NCI-H2081 treated with DMSO at 0.1 percent for 48 hours (cell line): ENCODE measurements at regions not wholly inside any gene's neighbourhood (a gene's known extent, or its start where the extent isn't known, plus 50 kb on each side); places are given as distances from the start of the nearest gene placed in this dataset.
A peak's percentile ranks its signal among the peaks of the same experiment; 100 is the strongest.
"Not testable (repeated sequence)": the region's sequence is repeated elsewhere in the genome, so short reads cannot be mapped to it uniquely, and the experiment has no call there.

Source experiments
- DNase-seq: peaks from one replicate; lab custom pipeline; 2025; lab: John Stamatoyannopoulos, UW

- no peak for DNase-seq
Measured at GRCh38 chr9:100639854-100640253, 62.0 kb downstream of the CAVIN4 start.

DNA sequence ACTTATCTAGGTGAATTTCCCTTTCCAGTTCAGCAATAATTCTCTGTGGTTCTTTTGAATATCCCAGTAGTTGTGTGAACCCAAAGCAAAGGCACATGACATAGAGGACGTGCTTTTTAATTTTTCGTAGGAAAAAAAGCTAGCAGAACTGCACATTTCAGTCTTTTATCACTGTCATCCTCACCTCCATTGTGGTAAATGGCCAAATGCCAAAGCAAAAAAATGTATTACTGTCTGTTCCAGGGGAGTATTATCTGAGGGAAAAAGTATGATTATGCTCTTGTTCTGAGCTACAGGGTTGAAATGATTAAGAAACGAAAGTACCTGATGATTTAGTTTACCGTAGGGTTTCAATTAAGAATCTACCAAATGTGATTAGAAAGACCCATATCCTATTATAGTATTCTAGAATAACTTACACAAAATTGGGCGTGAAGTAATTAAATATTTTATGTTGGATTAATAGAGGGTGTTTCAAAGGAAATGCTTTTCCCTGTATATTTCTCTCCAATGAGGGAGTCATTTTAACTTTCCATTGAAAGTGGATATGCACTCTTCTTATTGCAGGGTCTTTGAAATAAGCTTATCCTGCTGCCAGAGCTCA, 62.7 kb downstream of the CAVIN4 start:
- DNase-seq = no peak

GRCh38 chr9:100641166-100641565, 63.3 kb downstream of the CAVIN4 start:
- no peak for DNase-seq

DNA sequence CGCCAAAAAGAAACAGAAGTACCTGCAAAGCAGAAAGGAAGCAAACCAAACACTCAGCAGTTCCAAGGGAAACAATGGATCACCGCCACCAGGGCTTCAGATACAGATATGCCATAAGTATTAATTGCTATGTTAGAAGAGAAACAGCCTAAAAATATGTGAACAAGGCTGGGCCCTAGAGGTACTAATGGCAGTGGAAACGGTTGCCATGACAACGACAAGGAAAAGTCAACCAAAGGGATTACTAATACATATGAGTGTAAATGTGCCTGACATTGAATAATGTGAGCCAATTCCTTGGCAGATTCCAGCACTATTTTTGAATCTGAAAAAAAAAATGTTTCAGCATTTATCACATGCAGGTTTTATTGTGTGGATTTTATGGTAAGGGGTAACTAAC, 75.0 kb downstream of the CAVIN4 start:
- DNase-seq = peak; percentile 3

DNA sequence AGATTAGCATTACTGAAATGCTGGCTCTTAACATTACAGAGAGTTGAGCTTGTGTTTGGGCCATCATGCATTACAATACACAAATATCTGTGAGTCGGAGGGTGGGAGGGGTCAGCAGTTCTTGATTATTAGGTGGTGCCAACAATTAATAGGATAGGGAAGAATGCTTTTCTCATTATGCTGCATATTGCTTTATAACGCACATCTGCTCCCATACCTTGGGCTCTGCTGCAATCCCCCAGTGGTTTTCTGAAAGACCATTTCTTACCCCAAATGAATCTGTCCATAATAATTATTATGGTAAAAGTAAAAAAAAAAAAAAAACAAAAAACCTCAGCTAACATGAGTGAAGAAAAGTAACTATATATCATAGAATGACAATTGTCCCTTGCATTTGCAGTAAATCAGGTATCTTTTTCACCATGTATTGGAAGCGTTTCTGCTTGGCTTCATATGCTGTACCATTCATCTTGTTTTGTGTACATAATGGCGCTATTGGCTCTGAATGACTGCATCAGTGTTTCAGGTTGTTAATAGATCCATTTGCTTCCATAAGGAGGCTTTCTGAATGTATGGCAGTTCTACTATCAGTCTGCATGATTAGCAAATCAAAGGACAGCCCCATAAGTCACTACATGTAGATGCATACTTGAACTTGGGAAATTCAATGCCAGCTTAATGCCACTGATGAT, 75.9 kb downstream of the CAVIN4 start:
- no peak for DNase-seq

DNA sequence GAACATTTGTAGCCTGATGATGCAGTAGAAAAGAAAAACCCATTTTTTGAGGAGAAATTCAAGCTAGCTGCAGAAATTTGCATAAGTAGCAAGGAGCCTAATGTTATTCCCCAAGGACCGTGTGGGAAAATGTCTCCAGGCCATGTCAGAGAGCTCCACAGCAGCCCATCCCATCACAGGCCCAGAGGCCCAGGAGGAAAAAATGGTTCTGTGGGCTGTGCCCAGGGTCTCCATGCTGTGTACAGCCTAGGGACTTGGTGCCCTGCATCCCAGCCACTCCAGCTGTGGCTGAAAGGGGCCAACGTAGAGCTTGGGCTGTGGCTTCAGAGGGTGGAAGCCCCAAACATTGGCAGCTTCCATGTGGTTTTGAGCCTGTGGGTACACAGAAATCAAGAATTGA, 79.0 kb downstream of the CAVIN4 start:
- not testable (repeated sequence) for DNase-seq

DNA sequence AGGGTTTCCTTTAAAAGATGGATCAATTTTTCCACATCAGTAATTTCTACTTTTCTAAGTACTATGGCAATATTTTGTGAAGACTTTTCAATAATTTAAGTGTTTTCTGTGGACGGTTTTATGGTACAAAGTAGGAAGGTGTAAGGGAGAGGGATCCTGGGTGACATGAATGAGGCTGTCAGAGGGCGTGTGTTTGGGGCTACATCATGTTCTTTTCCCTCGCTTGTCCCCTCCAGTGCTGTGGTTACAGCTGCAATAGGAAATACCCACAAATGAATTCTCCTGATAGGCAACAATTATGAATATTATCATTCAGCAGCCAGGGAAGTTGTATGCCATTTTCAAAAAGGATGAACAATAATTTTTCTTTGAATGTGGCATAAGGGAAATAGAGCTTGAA, 83.8 kb downstream of the CAVIN4 start:
- DNase-seq = no peak

DNA sequence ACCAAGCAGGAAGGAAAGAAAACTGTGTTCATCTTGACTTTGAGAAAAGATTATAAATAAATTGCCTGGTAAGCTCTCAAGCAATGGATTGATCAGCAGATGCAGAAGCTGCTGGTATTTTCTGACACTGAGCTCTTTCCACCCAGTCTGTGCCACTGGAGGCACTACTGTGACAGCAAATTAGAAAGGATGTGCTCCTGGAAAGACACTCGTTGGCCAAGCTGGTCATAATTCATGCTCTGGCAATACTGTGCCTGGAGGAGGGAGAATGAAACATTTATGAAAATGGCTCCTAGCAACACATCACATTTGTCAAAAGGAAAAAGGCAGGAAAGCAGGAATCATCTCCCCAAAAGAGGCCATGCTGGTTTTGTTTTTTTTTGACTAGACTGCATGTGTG, 84.2 kb downstream of the CAVIN4 start:
- no peak for DNase-seq

GRCh38 chr9:100667448-100667847, 89.6 kb downstream of the CAVIN4 start:
- DNase-seq = no peak

GRCh38 chr9:100668024-100668423, 90.1 kb downstream of the CAVIN4 start:
- no peak for DNase-seq

GRCh38 chr9:100669968-100670367, 92.1 kb downstream of the CAVIN4 start:
- peak; percentile 16 for DNase-seq

DNA sequence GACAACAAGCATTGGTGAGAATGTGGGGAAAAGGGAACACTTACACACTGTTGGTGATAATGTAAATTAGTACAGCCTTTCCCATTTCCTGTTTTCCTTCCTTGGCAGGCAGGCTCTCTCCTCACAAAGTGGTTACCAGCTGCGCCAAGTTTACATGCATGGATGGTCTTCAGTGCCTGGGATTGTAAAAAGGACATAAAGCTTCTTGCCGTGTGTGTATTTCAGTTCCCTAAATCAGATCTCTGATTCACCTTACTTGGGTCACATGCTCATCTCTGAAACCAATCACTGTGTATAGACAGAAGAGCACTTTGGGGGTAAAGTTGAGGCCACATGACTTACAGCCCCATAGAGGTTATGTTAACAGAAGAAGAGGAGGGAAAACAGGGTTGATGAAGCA, 92.8 kb downstream of the CAVIN4 start:
- DNase-seq = peak; percentile 56

GRCh38 chr9:100671898-100672297, 94.0 kb downstream of the CAVIN4 start:
- no peak for DNase-seq

GRCh38 chr9:100673249-100673648, 95.4 kb downstream of the CAVIN4 start:
- no peak for DNase-seq

GRCh38 chr9:100674419-100675122, 96.7 kb downstream of the CAVIN4 start:
- DNase-seq = no peak

GRCh38 chr9:100679834-100680233, 102.0 kb downstream of the CAVIN4 start:
- DNase-seq = no peak

GRCh38 chr9:100686420-100686819, 108.5 kb downstream of the CAVIN4 start:
- DNase-seq = no peak

GRCh38 chr9:100689635-100690034, 111.8 kb downstream of the CAVIN4 start:
- no peak for DNase-seq

DNA sequence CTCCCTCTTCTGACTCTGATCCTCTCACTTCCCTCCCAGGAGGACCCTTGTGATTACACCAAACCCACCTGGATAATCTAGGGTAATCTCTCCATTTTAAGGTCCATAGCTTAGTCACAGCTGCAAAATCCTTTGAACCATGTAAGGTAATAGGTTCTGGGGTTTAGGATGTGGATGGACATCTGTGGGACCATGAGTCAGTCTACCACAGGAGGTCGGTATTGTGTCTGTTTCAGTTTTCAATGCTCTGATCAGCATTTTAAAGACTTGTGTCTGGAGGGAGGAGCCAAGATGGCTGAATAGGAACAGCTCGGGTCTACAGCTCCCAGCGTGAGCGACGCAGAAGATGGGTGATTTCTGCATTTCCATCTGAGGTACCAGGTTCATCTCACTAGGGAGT, 112.6 kb downstream of the CAVIN4 start:
- no peak for DNase-seq

DNA sequence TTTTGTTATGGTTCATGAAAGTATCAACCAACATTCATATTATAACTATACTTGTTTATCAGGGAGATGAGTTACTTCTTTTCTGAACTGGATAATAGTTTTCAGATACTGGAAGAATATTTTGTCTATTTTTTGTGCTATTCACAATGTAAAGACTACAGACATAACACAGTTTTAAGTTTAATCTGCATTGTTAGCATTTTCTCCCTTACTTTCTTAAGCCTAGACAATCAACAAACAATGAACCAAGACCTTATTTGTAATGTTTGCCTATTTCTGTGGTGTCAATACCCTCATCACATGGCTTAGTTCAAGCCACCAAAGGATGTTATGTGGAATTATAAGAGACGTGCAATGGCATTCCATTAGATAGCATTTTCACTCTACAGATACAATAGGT, 119.5 kb downstream of the CAVIN4 start:
- DNase-seq = no peak

DNA sequence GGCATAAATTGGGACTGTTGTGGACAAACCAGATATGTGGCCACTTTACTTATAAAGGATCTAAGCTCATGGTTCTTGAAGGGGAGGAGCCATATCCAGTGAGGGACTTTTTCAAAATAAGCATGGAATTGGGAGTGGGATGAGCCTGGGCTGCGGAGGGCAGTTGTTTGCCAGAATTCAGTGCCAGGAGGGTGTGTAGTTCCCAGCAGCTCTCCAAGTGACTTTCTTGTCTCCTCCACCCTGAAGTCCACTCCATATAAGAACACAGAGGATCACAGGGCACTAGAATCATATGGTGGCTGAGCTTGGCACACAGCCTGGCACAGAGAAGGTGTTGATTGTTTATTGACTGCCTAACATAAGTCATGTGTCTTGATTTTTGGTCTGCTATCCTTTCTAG, 121.1 kb downstream of the CAVIN4 start:
- no peak for DNase-seq

GRCh38 chr9:100699668-100700067, 121.8 kb downstream of the CAVIN4 start:
- no peak for DNase-seq

- no peak for DNase-seq
Measured at GRCh38 chr9:100700689-100701318, 122.9 kb downstream of the CAVIN4 start.
